Testis (tissue), 2 donors: ENCODE measurements at regions not wholly inside any gene's neighbourhood (a gene's known extent, or its start where the extent isn't known, plus 50 kb on each side); places are given as distances from the start of the nearest gene placed in this dataset.

Experiments
- POLR2A ChIP-seq: fragments of 450-650 bp; IDR thresholded peaks from one replicate; pipeline ENCODE4 v1.6.1; 2017; ENCODE audit warnings: antibody characterized with exemption, mild to moderate bottlenecking, moderate library complexity
- TF ChIP-seq, protein P1 (sequence below), 3 experiments: fragments of 450-650 bp in 2 of 3; fragments of 200-600 bp in 1 of 3; sonication (generic) in 1 of 3; IDR thresholded peaks; one replicate each; pipeline ENCODE4 v1.5.1; 2016 to 2019; ENCODE audit warnings: antibody characterized with exemption in 3 of 3, mild to moderate bottlenecking in 2 of 3, moderate library complexity in 1 of 3

DNA sequence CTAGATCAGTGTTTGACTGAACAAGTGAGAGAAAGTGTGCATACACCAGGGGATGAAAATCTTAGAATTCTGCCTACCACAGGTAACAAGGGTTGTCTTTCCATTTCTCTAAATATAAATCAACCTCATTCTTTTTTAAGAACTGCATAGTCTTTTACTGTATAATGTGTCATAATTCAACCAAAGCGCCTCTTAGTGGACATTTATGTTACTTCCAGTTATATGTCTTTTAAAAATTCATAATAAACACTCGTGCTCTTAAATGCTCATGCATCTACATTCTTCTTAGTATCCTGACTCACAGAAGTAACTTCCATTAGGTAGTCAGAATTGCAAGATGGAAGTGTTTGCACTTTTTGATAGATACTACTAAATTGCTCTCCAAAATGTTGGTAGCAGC lies 76.2 kb downstream of the CHRNA1 start:
- TF ChIP-seq POLR2A = no peak
- TF ChIP-seq, protein P1, sequence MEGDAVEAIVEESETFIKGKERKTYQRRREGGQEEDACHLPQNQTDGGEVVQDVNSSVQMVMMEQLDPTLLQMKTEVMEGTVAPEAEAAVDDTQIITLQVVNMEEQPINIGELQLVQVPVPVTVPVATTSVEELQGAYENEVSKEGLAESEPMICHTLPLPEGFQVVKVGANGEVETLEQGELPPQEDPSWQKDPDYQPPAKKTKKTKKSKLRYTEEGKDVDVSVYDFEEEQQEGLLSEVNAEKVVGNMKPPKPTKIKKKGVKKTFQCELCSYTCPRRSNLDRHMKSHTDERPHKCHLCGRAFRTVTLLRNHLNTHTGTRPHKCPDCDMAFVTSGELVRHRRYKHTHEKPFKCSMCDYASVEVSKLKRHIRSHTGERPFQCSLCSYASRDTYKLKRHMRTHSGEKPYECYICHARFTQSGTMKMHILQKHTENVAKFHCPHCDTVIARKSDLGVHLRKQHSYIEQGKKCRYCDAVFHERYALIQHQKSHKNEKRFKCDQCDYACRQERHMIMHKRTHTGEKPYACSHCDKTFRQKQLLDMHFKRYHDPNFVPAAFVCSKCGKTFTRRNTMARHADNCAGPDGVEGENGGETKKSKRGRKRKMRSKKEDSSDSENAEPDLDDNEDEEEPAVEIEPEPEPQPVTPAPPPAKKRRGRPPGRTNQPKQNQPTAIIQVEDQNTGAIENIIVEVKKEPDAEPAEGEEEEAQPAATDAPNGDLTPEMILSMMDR (IDR thresholded peaks at IDR 0.05) = peak in 1 of 3 experiments; percentile 34
